HFF-Myc (cell line): ENCODE measurements at regions not wholly inside any gene's neighbourhood (a gene's known extent, or its start where the extent isn't known, plus 50 kb on each side); places are given as distances from the start of the nearest gene placed in this dataset.

Experiments
- DNase-seq: peaks from one replicate; pipeline ENCODE4 v3.0.0-alpha.2; 2011; ENCODE audit warnings: low read depth; ENCODE audit errors: extremely low read depth
- H3K4me3 ChIP-seq: replicated peaks from 2 replicates; pipeline ENCODE4 v1.5.1; 2011; ENCODE audit warnings: low read depth, mild to moderate bottlenecking, control low read depth, low read length
- CTCF ChIP-seq: IDR thresholded peaks from 2 replicates; pipeline ENCODE4 v1.5.1; 2012; ENCODE audit warnings: mild to moderate bottlenecking, low read depth, low read length, control low read depth; ENCODE audit errors: missing control alignments

DNA sequence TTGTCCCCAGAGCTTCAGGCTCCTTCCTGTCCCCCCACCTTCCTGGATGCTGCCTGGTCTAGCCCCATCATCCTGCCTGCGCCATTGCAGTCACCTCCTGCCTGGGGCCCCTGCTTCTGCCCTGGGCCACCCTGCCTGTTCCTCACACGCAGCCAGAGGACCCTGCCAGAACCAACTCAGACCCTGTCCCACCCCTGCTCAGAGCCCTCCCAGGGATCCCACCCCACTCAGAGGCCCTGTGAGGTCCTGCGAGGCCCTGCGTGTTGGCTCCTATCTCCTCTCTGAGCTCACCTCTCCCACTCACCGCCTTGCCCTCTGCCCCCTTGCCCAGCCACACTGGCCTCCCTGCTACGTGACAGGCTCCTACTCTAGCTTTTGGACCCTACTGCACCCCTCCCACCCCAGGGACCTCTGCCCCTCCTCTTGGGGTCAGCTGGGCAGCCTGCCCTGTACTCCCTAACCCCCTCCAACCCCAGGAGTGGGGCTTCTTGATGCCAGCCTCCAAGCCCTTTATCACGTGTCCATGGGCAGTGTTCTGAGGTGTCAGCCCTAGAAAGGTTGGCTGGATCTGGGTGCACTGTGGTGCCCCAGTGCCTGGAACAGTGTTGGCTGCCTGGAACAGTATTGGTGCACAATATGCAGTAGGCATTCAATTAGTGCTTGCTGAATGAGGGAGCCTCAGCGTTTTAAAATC lies 68.3 kb downstream of the CEBPB start:
- H3K4me3 ChIP-seq, result no peak overlapping the region
- no peak for TF ChIP-seq CTCF
- DNase-seq, result no peak

GRCh38 chr20:50259705-50260478 lies 69.3 kb downstream of the CEBPB start:
- no peak for TF ChIP-seq CTCF
- H3K4me3 ChIP-seq, result no peak overlapping the region
- DNase-seq, result no peak

DNA sequence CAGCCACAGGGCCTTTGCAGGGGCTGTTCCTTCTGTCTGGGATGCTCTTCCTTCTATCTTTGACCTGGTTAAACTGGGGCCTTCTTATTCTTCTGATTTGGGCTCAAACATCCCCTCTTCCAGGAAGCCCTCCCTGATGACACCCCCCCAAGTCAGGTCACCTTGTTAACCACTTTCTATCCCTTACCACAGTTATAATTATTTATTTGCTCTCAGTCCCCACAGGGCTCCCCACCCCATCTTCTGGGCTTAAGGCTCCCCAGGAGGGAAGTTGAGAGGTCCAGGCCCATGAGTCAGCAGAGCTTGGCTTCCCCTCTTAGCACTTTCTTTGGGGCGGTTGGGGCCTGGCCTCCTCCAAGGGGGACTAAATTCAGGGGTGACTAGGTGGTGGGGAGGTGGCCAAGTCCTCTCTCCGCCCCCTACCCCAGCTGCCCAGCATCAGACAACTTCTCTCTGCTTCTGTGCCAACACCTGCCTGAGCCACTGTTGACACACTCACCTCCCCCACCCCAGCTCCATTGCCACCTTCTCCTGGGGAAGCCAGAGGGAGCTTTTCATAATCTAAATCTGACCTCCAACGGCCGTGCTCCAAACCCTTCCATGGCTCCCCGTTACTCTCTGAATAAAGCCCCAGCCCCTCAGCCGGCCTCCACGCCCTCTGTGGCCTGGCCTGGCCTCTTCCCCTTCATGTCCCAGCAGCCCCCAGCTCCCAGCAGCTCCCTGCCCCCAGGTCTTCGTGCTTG lies 70.0 kb downstream of the CEBPB start:
- TF ChIP-seq CTCF, result no peak
- DNase-seq, result no peak
- H3K4me3 ChIP-seq, result no peak overlapping the region

GRCh38 chr20:50261471-50262212 lies 71.0 kb downstream of the CEBPB start:
- no peak for DNase-seq
- H3K4me3 ChIP-seq, result no peak overlapping the region
- no peak for TF ChIP-seq CTCF

GRCh38 chr20:50263831-50264230 lies 73.2 kb downstream of the CEBPB start:
- DNase-seq, result no peak
- TF ChIP-seq CTCF, result no peak
- H3K4me3 ChIP-seq, result no peak overlapping the region

GRCh38 chr20:50264534-50265145 lies 74.0 kb downstream of the CEBPB start:
- H3K4me3 ChIP-seq, result no peak overlapping the region
- DNase-seq, result no peak
- TF ChIP-seq CTCF, result no peak
